ENCODE measurements at regions not wholly inside any gene's neighbourhood (a gene's known extent, or its start where the extent isn't known, plus 50 kb on each side); places are given as distances from the start of the nearest gene placed in this dataset.
"Not testable (repeated sequence)": the region's sequence is repeated elsewhere in the genome, so short reads cannot be mapped to it uniquely, and the experiment has no call there.

GRCh38 chr5:7244208-7244607 lies 151.7 kb upstream of the ADCY2 start:
- DNase-seq: no peak

GRCh38 chr5:7245121-7245651 lies 150.8 kb upstream of the ADCY2 start:
- no peak for DNase-seq

GRCh38 chr5:7246287-7246686 lies 149.7 kb upstream of the ADCY2 start:
- no peak for DNase-seq

GRCh38 chr5:7250004-7250403 lies 145.9 kb upstream of the ADCY2 start:
- no peak for DNase-seq

- peak; percentile 21 for DNase-seq
These were observed 145.3 kb upstream of the ADCY2 start for GRCh38 chr5:7250611-7251010.

GRCh38 chr5:7251132-7251531 lies 144.8 kb upstream of the ADCY2 start:
- no peak for DNase-seq

GRCh38 chr5:7261049-7261448 lies 134.9 kb upstream of the ADCY2 start:
- DNase-seq: peak; percentile 44

GRCh38 chr5:7261900-7262299 lies 134.0 kb upstream of the ADCY2 start:
- DNase-seq: no peak

- DNase-seq: not testable (repeated sequence)
These were observed 132.4 kb upstream of the ADCY2 start for GRCh38 chr5:7263398-7264015.

GRCh38 chr5:7265776-7266175 lies 130.2 kb upstream of the ADCY2 start:
- DNase-seq: not testable (repeated sequence)

GRCh38 chr5:7268722-7269121 lies 127.2 kb upstream of the ADCY2 start:
- not testable (repeated sequence) for DNase-seq

GRCh38 chr5:7269591-7270274 lies 126.2 kb upstream of the ADCY2 start:
- DNase-seq: no peak

- DNase-seq: no peak
These were observed 124.4 kb upstream of the ADCY2 start for GRCh38 chr5:7271435-7272084.

GRCh38 chr5:7272408-7272965 lies 123.5 kb upstream of the ADCY2 start:
- DNase-seq: no peak

GRCh38 chr5:7274203-7274602 lies 121.7 kb upstream of the ADCY2 start:
- DNase-seq: no peak

GRCh38 chr5:7289634-7290033 lies 106.3 kb upstream of the ADCY2 start:
- DNase-seq: not testable (repeated sequence)

GRCh38 chr5:7297821-7298220 lies 98.1 kb upstream of the ADCY2 start:
- not testable (repeated sequence) for DNase-seq

- DNase-seq: not testable (repeated sequence)
These were observed 96.2 kb upstream of the ADCY2 start for GRCh38 chr5:7299731-7300130.

GRCh38 chr5:7305000-7305674 lies 90.8 kb upstream of the ADCY2 start:
- not testable (repeated sequence) for DNase-seq

GRCh38 chr5:7306556-7306955 lies 89.4 kb upstream of the ADCY2 start:
- DNase-seq: not testable (repeated sequence)

GRCh38 chr5:7307709-7308108 lies 88.2 kb upstream of the ADCY2 start:
- not testable (repeated sequence) for DNase-seq

- DNase-seq: not testable (repeated sequence)
These were observed 86.2 kb upstream of the ADCY2 start for GRCh38 chr5:7309715-7310114.

GRCh38 chr5:7310656-7311055 lies 85.3 kb upstream of the ADCY2 start:
- not testable (repeated sequence) for DNase-seq
